NOMO-1 treated with dmso at 0.1 percent for 144 hours (cell line): ENCODE measurements at regions not wholly inside any gene's neighbourhood (a gene's known extent, or its start where the extent isn't known, plus 50 kb on each side); places are given as distances from the start of the nearest gene placed in this dataset.
"Not testable (repeated sequence)": the region's sequence is repeated elsewhere in the genome, so short reads cannot be mapped to it uniquely, and the experiment has no call there.

Experiments used
- DNase-seq: peaks from one replicate; lab custom pipeline; 2025; ENCODE audit not compliant: unreplicated experiment; lab: John Stamatoyannopoulos, UW

DNA sequence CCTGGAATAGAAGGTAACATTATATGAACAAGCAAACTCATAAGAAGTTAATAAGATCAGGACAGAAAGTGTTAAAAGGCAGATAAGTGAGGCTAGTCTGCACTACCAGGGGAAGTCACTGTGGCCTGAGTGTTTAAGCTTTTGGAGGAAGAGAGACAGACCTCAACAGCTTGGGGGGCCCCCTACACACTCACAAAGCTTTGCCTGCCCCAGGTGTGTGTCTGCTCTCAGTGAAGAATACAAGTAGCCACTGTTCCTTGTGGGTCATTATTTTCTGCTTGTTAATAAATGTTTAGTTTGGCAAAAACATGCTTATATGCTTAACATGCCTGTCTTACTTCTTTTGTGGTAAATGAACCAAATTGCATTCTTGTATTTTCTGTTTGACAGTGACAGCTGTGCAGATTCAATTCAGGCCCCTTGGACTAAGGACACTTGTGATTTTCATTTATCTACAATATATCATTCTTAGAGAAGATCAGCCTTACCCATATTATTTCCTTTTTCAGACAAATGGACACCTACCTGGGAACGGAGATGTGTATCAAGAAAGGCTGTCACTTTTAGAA lies 50.7 kb upstream of the C12orf71 start:
- DNase-seq: no peak

DNA sequence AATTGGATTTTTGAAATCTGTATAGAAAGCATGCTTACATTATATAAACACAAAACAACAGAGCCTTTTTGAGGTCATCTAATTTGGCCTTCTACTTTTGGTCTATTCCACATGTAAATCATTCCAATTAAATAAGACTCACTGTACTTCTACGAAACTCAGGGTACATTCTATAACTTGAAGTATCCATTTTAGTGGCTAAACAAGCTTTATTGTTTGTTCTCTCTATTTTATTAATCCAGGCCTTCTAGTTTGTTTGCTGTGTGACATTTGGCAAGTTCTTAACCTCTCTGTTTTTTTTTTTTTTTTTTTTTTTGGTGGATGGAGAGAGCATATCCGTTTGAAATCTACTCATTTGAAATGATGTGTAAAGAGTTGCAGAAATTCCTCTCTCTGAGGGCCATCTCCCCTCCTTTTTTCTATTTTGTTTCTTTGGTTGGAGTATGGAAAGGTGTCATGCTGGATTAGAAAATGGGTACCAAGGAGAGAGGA lies 58.1 kb upstream of the C12orf71 start:
- no peak for DNase-seq

DNA sequence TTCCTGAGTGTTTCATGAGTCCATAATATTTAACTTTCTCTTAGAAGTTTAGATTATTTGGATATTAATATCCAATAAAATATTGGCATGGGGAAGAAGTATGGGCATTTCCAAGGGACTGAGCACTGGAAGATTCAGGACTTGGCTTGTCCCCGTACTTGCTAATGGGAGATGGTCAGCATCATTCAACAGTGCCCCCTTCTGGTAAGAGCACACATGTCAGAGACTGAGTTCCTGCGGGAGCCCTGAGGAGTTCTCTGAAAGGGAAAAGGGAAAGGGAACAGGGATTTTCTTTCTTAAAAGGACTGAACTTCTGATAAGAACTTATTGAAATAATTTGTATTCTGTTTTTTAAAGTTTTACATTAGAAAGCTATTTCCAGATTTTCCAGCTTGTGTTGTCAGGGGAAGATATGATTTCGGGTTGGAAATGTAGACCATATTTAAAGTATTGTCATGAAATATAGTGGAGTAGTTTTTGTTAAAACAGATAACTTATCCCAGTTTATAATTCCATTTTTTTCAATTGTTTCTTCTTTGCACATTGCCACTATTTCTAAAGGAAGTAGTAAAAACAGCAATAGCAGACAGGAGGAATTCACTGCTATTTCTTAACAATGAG lies 59.8 kb upstream of the C12orf71 start:
- peak; percentile 4 for DNase-seq

DNA sequence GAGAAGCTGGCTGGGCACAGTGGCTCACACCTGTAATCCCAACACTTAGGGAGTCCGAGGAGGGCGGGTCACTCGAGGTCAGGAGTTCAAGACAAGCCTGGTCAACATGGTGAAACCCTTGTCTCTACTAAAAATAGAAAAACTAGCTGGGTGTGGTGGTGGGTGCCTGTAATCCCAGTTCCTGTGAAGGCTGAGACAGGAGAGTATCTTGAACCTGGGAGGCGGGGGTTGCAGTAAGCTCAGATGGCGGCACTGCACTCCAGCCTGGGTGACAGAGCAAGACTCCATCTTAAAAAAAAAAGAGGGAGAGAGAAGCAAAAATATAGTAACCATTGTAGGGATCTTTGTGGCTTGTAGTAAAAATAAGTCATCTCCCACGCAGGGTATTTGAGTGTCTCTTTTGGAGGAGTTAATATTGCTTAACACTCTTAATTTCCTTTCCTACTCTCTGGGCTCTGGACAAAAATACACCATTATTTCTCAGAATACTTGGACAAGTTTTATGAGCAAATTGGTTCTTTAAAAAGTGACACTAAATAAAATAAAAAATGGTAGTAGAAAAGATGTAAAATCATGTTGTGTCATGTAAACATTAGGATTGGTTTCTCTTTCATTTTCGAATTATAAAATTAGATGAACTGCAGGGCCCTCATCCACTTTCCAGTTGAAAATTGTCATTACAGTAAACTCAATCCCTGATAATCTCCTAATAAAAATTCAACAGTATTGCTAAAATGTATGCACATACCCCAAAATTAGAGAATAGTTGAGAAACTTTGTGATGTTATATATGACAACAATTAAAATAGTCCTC lies 61.1 kb upstream of the C12orf71 start:
- no peak for DNase-seq

DNA sequence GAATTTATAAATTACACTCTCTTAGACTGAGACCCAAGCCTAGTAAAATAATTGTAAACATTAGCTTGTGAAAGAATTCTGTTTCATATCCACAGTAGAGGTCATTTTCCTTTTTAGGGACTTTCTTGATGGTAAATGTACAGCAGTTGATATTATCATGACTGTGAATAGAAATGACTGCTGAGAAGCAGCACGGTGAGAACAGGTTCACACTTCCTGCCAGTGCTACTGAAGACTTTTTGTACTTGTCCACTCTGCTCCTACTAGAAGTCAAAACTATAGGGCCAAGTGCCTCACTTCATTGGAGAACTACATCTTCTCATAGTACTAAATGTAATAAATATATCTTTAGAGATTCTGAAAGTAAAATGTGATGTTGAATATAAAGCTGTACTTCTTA lies 63.3 kb upstream of the C12orf71 start:
- not testable (repeated sequence) for DNase-seq

DNA sequence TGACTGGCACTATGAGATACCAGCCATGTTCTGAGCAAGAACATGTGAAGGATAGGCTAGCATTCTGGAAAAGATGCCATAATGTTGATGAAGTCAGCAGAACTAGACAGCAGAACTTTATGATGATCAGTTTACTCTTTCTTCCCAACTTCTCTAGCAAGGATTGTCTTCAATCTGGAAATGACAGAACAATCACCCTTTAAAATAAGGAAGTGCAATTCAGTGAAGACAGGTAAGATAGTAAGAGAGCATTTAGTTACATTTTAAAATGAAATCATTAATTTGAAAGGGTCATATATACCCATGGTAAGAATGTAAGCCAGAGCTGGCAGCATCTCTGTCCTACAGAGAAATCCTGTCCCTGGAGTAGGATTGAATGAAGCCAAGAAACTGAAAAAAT lies 66.0 kb upstream of the C12orf71 start:
- DNase-seq: no peak

DNA sequence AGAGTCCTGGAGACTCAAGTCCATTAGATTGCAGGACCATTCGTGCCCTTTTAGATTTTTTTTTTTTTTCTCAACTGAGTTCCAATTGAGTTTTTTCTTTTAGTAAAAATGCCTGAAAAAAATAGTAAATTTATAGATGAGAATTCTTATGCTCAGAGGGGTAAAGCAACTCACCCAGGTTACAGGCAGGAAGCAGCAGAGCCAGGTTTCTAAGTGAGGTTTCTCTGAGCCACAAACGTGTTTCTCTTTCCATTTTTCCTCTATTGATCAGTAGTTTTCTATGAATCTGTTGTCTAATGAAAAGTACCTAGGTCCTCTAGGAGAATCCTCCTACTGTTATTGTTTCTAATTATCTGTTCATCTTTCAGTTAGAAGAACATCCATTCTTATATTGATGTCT lies 66.4 kb upstream of the C12orf71 start:
- DNase-seq: no peak

DNA sequence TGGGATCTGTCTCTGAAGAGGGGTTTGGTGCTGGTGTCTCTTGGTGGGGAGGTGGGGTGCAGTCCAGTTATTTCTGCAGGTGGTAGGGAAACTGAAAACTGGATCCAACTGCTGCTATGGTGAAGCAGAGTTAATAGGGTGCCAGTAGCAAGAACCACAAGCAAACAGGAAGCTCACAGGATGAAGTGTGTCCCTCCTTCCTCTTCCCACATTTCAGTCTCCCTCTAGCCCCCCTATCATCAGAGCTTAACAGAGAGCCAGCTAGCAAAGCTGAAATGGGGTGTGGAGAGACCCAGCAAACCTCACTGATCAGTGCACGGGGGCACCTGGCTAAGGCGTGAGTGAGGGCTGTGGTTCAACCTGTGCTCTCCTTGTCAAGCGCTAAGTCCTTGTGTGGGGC lies 69.1 kb upstream of the C12orf71 start:
- no peak for DNase-seq

DNA sequence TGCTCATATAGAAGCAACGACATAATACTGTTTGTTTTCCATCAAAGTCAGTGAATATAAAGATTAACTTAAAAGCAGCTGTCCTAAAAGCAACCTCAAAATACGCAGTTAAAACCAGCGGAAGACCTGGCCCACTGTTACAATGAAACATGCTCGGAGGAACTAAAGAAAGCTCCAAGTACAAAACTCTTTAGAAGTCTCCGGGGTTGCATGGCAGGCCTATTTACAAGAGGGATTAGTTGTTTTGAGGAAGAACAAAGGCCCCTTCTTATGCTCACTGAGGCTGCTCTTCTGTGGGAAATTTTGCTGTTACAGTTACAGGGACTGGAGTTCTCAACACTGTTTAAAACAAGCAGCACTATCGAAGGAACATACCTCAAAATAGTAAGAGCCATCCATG lies 75.9 kb upstream of the C12orf71 start:
- DNase-seq: no peak

DNA sequence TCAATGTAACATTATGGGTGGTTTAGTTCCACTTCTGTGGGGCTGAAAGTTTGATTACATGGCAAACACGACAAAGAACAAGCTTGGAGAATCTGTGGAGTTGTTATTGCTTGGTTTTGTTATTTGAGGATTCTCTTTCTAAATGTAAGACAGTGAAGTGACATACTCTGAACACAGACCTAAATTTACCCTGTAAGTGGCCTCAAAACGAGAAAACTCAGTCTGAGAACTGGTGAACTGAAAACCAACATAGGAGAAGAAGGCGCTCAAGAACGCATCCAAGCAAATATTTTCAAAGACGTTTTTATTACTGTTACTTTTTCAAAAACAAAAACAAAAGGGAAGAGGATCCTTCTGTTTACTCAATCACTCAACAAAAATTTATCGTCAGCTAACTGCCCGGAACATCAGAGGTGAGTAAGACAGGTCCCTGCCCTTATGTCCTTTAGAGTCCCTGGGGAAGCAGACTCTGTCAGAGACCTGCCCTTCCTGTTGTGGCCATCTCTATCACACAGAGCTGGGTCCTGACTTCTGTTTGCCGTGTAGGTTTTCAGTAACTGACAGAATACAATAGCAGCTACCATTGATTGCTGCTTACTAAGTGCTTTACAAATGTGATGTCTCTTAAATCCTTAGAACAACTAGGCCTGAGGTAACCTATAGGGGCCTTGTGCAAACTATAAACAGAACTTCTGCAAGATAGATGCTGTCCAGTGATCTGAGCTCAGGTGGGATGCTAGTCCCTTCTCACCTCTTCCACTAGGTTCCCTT lies 79.3 kb upstream of the C12orf71 start:
- DNase-seq: no peak

DNA sequence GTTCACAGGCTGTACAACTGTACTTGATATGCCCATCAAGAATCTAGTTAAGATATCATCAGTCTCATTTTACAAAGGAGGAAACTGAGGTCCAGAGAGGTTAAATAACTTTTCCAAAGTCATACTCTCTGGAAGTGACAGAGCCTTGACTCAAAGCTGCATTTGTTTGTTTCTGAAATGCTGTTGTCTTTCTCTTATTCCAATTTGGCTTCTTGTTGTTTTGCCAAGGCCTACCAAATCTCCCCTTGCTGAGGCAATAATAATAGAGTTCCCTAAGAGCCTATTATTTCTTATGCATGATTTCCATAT lies 79.8 kb upstream of the C12orf71 start:
- DNase-seq: no peak

DNA sequence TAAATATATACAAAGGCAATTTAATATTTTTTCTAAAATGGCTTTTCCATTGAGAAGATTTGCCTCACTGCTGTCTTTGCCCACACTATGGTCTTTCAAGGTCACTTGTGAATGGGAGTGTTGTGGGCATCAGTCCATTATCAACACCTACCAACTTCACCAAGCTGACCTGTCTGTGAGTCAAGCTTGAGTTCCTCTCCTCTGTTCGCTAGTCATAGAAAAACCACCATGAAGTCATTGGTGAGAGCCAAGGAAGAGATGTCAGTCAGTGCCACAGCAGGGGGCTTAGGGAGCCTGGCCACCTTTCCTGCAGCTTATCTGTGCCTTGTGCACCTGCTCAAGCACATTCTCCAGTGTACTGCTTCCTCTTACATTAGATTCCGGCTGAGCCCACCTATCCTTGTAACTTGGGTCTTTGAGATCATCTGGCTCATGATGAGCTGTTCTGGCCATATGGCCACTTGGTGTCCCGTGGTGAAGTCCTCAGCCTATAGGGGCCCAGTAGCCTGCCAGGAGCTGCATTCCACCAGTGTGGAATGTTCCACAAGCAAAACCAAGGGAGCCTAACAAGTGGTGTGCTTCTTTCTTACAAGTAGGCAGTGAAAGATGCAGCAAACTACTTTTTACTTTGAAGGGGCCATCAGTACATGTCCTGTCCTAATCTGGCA lies 80.8 kb upstream of the C12orf71 start:
- no peak for DNase-seq

DNA sequence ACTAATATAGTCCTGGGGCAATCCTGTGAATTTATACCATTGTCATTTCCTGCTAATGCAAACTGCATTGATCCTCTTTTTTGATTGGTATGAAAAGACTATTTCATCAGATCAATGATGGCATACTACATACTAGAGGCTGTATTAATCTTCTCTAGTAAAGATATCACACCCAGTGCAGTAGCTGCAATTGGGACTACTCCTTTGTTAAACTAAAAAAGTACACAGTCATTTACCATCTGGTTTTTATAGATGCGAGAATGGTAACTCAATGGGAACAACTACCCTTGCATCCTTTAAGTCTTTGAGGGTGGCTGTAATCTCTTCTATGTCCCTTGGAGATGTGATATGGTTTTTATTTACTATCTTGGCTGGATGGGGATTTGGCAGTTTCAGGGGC lies 80.2 kb upstream of the STK38L start:
- no peak for DNase-seq

DNA sequence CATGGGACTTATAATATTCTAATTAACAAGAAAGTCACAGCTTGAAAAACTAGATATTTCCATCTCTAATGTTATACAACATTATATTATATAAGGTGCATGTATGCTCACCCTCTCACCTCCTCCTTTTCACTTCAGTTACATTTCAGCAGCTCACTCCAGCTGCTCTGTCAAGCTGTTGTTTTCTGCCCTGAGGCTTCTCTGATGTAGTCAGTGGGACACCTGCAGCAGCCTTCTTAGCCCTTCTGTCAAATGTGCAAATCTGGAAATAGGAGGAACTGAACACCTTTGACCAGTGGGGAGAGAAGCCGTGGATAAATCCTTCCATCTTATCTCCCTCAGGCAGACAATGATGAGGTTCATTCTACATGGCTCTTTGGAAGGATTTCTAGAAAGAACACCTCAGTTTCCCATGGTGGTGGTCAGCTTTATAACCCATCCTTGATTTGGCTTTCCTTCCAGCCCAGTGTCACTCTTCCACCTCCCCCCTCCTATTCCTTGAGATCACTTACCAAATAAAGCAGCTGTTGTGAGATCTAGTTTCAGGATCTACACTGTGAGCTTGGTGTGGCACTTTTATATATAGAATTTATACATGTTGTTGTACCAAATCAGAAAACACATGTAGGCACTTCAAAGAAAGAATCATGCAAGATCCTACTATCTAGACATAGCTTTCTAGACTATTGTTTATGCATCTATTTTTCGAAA lies 79.6 kb upstream of the STK38L start:
- DNase-seq: no peak

DNA sequence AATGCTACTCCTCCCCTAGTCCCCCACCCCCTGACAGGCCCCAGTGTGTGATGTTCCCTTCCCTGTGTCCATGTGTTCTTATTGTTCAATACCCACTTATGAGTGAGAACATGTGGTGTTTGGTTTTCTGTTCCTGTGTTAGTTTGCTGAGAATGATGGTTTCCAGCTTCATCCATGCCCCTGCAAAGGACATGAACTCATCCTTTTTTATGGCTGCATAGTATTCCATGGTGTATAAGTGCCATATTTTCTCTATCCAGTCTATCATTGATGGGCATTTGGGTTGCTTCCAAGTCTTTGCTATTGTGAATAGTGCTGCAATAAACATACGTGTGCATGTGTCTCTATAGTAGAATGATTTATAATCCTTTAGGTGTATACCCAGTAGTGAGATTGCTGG lies 78.1 kb upstream of the STK38L start:
- DNase-seq: not testable (repeated sequence)

DNA sequence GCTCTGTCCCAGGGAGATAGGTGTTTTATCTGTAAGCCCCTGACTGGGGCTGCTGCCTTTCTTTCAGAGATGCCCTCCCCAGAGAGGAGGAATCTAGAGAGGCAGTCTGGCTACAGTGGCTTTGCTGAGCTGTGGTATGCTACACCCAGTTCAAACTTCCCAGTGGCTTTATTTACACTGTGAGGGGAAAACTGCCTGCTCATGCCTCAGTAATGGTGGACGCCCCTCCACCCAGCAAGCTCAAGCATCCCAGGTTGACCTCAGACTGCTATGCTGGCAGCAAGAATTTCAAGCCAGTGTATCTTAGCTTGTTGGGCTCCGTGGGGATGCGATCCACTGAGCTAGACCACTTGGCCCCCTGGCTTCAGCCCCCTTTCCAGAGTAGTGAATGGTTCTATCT lies 72.6 kb upstream of the STK38L start:
- DNase-seq: not testable (repeated sequence)

DNA sequence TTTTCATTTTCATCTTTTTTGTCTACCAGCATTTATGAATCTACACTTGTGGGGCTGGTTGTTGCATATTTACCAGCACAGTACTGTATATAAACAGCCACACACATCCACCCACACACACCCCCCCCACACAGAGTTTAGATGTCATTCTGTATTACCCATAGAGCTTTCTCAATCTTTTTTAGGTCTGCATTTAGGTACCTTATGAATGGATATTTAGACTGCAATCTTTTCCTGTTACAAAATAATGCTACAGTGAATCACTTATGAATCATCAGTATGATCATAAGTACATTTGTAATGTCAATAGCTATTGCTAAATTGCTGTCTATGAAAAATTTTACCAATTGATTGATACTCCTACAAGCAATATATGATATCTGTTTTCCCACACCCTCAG lies 67.3 kb upstream of the STK38L start:
- no peak for DNase-seq

DNA sequence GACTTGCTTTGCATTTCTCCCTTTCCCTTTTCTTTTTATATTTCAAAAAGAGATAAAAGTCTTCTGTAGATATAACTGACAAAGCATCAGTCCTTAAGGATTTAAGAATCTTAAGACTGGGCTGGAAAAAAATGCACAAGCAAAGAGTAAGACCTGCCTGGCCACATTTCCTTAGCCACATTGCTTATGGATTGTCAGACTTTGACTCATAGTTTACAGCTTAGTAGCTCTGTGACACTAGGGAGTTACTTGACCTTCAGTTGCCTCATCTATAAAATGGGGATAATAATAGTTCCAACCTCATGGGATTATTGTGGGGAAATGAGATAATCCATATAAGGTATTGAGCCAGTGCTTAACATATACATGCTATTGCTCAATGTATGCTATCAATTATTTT lies 66.4 kb upstream of the STK38L start:
- DNase-seq: no peak

DNA sequence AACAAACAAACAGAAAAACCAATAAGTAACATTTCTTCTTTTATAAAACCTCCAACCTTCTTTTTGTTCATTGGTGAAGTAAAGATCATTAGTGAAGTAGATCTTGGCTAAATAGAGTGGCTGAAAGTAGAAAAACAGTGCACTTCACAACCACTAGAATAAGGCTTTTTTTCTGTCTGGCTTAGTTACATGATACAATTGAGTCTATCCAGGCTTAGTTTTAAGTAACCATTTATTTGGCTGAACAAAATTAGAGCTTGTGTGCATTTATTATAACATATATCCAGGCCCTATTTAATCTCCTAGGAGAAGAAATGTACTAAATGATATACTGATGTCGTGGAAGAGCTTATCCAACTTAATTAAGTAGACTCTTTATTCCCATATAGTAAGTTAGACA lies 65.8 kb upstream of the STK38L start:
- no peak for DNase-seq

DNA sequence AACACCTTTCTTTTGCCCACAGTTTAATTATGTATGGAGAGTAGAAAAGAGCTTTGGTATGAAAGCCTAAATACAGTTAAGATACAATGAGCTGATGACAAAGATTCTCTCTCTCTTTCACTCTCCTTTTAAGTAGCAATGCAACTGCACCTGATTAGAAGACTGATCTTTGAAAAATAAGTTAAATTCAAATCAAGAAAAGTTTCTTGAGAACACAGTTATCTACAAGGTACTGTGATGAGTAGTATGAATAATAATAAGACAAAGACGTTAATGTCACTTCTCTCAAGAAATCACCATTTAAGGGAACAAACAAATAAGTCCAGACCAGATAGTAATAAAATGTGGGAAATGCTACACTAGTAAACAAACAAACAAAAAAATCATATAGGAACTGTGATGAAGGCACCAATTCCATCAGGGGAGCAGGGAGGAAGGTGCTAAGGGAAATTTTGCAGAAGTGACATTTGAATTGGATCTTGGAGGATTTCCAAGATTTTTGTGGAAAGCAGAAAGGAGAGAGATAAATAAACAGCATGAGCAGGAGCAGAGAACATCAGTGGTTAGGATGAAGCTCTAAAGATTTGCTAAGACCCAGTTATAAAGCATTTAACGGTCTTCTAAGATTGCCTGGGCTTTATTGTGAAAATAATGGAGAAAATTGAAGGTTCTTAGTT lies 65.2 kb upstream of the STK38L start:
- DNase-seq: no peak
